ENCODE measurements at regions not wholly inside any gene's neighbourhood (a gene's known extent, or its start where the extent isn't known, plus 50 kb on each side); places are given as distances from the start of the nearest gene placed in this dataset.

GRCh38 chr4:38449506-38450174 lies 214.4 kb upstream of the KLF3 start:
- Histone ChIP-seq H3K36me3 (replicated peaks in 1 of 2; ENCODE audit: control extremely low read depth in 1 of 2, control insufficient read depth in 1 of 2, extremely low read depth in 1 of 2, insufficient read depth in 2 of 2, low read length in 1 of 2) (no peaks in the 10 kb centered on the region), H2AFZ (ENCODE audit: insufficient read depth, low read depth, low read length, poor library complexity, severe bottlenecking) (no peak overlapping the region), H3K9ac (ENCODE audit: low read length) (no peak overlapping the region), H3K27me3 (replicated peaks in 1 of 4; ENCODE audit: control extremely low read depth in 1 of 4, control insufficient read depth in 3 of 4, insufficient read depth in 4 of 4, low read length in 3 of 4) (peaks cover 0 to 3% (median 0%) of the 10 kb centered on the region in 4 experiments), H3K4me1 (ENCODE audit: control insufficient read depth in 2 of 2, insufficient read depth in 2 of 2, low read length in 2 of 2) (no peaks in the 10 kb centered on the region), H3K4me2 (replicated peaks; ENCODE audit: low read depth, low read length, poor library complexity, severe bottlenecking) (no peak overlapping the region), H3K27ac (ENCODE audit: low read length in 2 of 2) (no peak overlapping the region), H4K20me1 (ENCODE audit: control insufficient read depth, insufficient read depth, low read length, poor library complexity, severe bottlenecking) (no peaks in the 10 kb centered on the region), H3K4me3 (ENCODE audit: control extremely low read depth in 1 of 5, extremely low read depth in 1 of 5, insufficient read depth in 1 of 5, low read depth in 2 of 5, low read length in 4 of 5) (no peak overlapping the region), H3K79me2 (ENCODE audit: control insufficient read depth, insufficient read depth, low read length) (no peaks in the 10 kb centered on the region), H3K9me3 (ENCODE audit: control extremely low read depth in 1 of 3, control insufficient read depth in 2 of 3, insufficient read depth in 1 of 3, low read length in 2 of 3) (peaks cover 0 to 8% (median 0%) of the 10 kb centered on the region in 3 donors)
- DNase-seq, result no peak
- WGBS (ENCODE audit: insufficient coverage), result 100% methylated on average over 1 of the region's 7 CpGs
- Mint-ChIP-seq H3K27ac (no peak overlapping the region), H3K9me3 (ENCODE audit: insufficient read depth) (peaks cover 3% of the 10 kb centered on the region), H3K4me3 (no peak overlapping the region), H3K4me1 (no peaks in the 10 kb centered on the region), H3K27me3 (peaks cover 20% of the 10 kb centered on the region)
- intact Hi-C loops (cut with micrococcal nuclease), result no loop called here
- TF ChIP-seq EZH2 (IDR thresholded peaks at IDR 0.05; ENCODE audit: borderline replicate concordance, insufficient read depth, low read depth, low read length, poor library complexity, severe bottlenecking), result no peak
- TF ChIP-seq CTCF (IDR thresholded peaks at IDR 0.05), result no peak
- ChIA-PET POLR2A (no interaction called here), CTCF (interaction anchor here (0.6 kb wide), 1 partner anchor 65 kb away, joined by 6 read pairs; no protein-coding TSS in a partner anchor)
- ATAC-seq (ENCODE audit: low read depth), result no peak

GRCh38 chr4:38452009-38452408 lies 212.0 kb upstream of the KLF3 start:
- TF ChIP-seq EZH2 (IDR thresholded peaks at IDR 0.05; ENCODE audit: borderline replicate concordance, insufficient read depth, low read depth, low read length, poor library complexity, severe bottlenecking), result no peak
- TF ChIP-seq CTCF (IDR thresholded peaks at IDR 0.05), result no peak
- H3K27ac ChIP-seq (ENCODE audit: low read length in 2 of 2), result no peak overlapping the region
- H3K4me1 ChIP-seq (ENCODE audit: control insufficient read depth in 2 of 2, insufficient read depth in 2 of 2, low read length in 2 of 2), result no peaks in the 10 kb centered on the region
- no peak overlapping the region for H3K9ac ChIP-seq (ENCODE audit: low read length)
- H3K79me2 ChIP-seq (ENCODE audit: control insufficient read depth, insufficient read depth, low read length), result no peaks in the 10 kb centered on the region
- H2AFZ ChIP-seq (ENCODE audit: insufficient read depth, low read depth, low read length, poor library complexity, severe bottlenecking), result no peak overlapping the region
- POLR2A ChIA-PET, result no interaction called here
- Mint-ChIP-seq H3K27ac (no peak overlapping the region), H3K4me3 (no peak overlapping the region), H3K27me3 (peaks cover 22% of the 10 kb centered on the region), H3K4me1 (no peaks in the 10 kb centered on the region), H3K9me3 (ENCODE audit: insufficient read depth) (peaks cover 3% of the 10 kb centered on the region)
- DNase-seq, result no peak
- CTCF ChIA-PET, result no interaction called here
- H3K27me3 ChIP-seq (replicated peaks in 1 of 4; ENCODE audit: control extremely low read depth in 1 of 4, control insufficient read depth in 3 of 4, insufficient read depth in 4 of 4, low read length in 3 of 4), result peaks cover 0 to 3% (median 0%) of the 10 kb centered on the region in 4 experiments
- H3K36me3 ChIP-seq (replicated peaks in 1 of 2; ENCODE audit: control extremely low read depth in 1 of 2, control insufficient read depth in 1 of 2, extremely low read depth in 1 of 2, insufficient read depth in 2 of 2, low read length in 1 of 2), result no peaks in the 10 kb centered on the region
- H3K9me3 ChIP-seq (ENCODE audit: control extremely low read depth in 1 of 3, control insufficient read depth in 2 of 3, insufficient read depth in 1 of 3, low read length in 2 of 3), result peaks cover 0 to 8% (median 0%) of the 10 kb centered on the region in 3 donors
- no peak for ATAC-seq (ENCODE audit: low read depth)
- intact Hi-C loops (cut with micrococcal nuclease), result no loop called here
- H3K4me3 ChIP-seq (ENCODE audit: control extremely low read depth in 1 of 5, extremely low read depth in 1 of 5, insufficient read depth in 1 of 5, low read depth in 2 of 5, low read length in 4 of 5), result no peak overlapping the region
- H4K20me1 ChIP-seq (ENCODE audit: control insufficient read depth, insufficient read depth, low read length, poor library complexity, severe bottlenecking), result no peaks in the 10 kb centered on the region
- H3K4me2 ChIP-seq (replicated peaks; ENCODE audit: low read depth, low read length, poor library complexity, severe bottlenecking), result no peak overlapping the region

Measured in B cell (primary cell).